SJSA1 (cell line): ENCODE measurements at regions not wholly inside any gene's neighbourhood (a gene's known extent, or its start where the extent isn't known, plus 50 kb on each side); places are given as distances from the start of the nearest gene placed in this dataset.

Experiments
- DNase-seq, 2 experiments: peaks; one replicate each; pipeline ENCODE4 v3.0.0-alpha.2; 2015 to 2020; ENCODE audit warnings: low spot score in 2 of 2, low read depth in 1 of 2
- H3K27ac ChIP-seq: fragments of 250-450 bp; sonication (Bioruptor Pico); 2 replicates; pipeline ENCODE4 v1.5.1; 2020; ENCODE audit warnings: mild to moderate bottlenecking, moderate library complexity
- H3K27me3 ChIP-seq: fragments of 250-450 bp; sonication (Bioruptor Pico); replicated peaks from 2 replicates; pipeline ENCODE4 v1.5.1; 2020; ENCODE audit warnings: mild to moderate bottlenecking, moderate library complexity
- H3K36me3 ChIP-seq: fragments of 250-450 bp; sonication (Bioruptor Pico); 2 replicates; pipeline ENCODE4 v1.5.1; 2020; ENCODE audit warnings: mild to moderate bottlenecking
- H3K4me1 ChIP-seq: fragments of 250-450 bp; sonication (Bioruptor Pico); replicated peaks from 2 replicates; pipeline ENCODE4 v1.6.1; 2021; ENCODE audit warnings: mild to moderate bottlenecking
- H3K4me3 ChIP-seq: fragments of 250-450 bp; sonication (Bioruptor Pico); 2 replicates; pipeline ENCODE4 v1.5.1; 2020; ENCODE audit warnings: mild to moderate bottlenecking
- H3K9me3 ChIP-seq: fragments of 250-450 bp; sonication (Bioruptor Pico); replicated peaks from 2 replicates; pipeline ENCODE4 v1.5.1; 2020; ENCODE audit warnings: mild to moderate bottlenecking

- H3K36me3 ChIP-seq, result no peaks in the 10 kb centered on the region
- no peaks in the 10 kb centered on the region for H3K9me3 ChIP-seq
- no peaks in the 10 kb centered on the region for H3K27me3 ChIP-seq
- no peaks in the 10 kb centered on the region for H3K4me1 ChIP-seq
- H3K27ac ChIP-seq, result no peak overlapping the region
- no peak for DNase-seq
- H3K4me3 ChIP-seq, result no peak overlapping the region
Measured at GRCh38 chr16:25311039-25311438, 53.4 kb upstream of the ZKSCAN2 start.
